Spinal cord (tissue), 9 donors: ENCODE measurements at regions not wholly inside any gene's neighbourhood (a gene's known extent, or its start where the extent isn't known, plus 50 kb on each side); places are given as distances from the start of the nearest gene placed in this dataset.

ENCODE experiments used
- DNase-seq, 6 donors: peaks; one replicate each; pipeline versions ENCODE4 v3.0.0 to v3.0.0-alpha.2; 2013 to 2015; ENCODE audit warnings: low spot score in 6 of 6, low read depth in 4 of 6
- H3K27ac ChIP-seq: one replicate; pipeline ENCODE4 v1.5.1; 2013; ENCODE audit warnings: low read depth, low read length, control low read depth
- H3K27me3 ChIP-seq: one replicate; pipeline ENCODE4 v1.6.1; 2013; ENCODE audit warnings: low read length; ENCODE audit not compliant: control insufficient read depth, insufficient read depth
- H3K36me3 ChIP-seq: one replicate; pipeline ENCODE4 v1.6.1; 2013; ENCODE audit warnings: low read length; ENCODE audit not compliant: control insufficient read depth, insufficient read depth
- H3K4me1 ChIP-seq: one replicate; pipeline ENCODE4 v1.6.1; 2013; ENCODE audit warnings: low read length; ENCODE audit not compliant: control insufficient read depth, insufficient read depth
- H3K4me3 ChIP-seq: one replicate; pipeline ENCODE4 v1.5.1; 2013; ENCODE audit warnings: low read depth, low read length, control low read depth
- H3K9me3 ChIP-seq: one replicate; pipeline ENCODE4 v1.6.1; 2013; ENCODE audit warnings: low read length; ENCODE audit not compliant: control insufficient read depth, insufficient read depth
- WGBS: methylation state at CpG from one replicate; pipeline ENCODE4 v1.1.5; 2013; ENCODE audit warnings: missing lambda C conversion rate; ENCODE audit not compliant: insufficient coverage; 5-methylcytosine and 5-hydroxymethylcytosine counted together
- donor health status: healthy.

DNA sequence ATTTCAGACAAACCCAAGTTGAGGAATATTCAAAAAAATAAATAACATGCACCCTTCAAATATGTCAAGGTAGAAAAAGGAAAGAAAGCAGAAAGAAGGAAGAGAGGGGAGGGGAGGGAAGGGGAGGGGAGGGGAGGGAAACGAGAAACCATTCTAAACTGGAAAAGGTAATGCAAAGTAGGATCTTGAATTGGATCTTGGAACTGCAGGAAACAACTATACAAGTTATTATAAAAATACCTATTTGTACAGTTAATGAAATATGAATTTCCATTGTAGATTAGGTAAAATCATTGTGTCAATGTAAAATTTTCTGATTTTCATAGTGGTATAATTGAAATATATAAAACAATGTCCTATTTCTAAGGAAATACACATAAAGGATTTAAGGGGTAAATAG, 668.4 kb downstream of the FAT4 start:
- Histone ChIP-seq H3K4me1 (no peaks in the 10 kb centered on the region), H3K4me3 (no peak overlapping the region), H3K27ac (no peak overlapping the region), H3K27me3 (no peaks in the 10 kb centered on the region), H3K36me3 (no peaks in the 10 kb centered on the region), H3K9me3 (no peaks in the 10 kb centered on the region)
- no CpG with 5 or more reads among the region's 1 CpG for WGBS
- no peak for DNase-seq

- H3K27ac ChIP-seq = no peak overlapping the region
- H3K9me3 ChIP-seq = no peaks in the 10 kb centered on the region
- H3K4me3 ChIP-seq = no peak overlapping the region
- no peaks in the 10 kb centered on the region for H3K27me3 ChIP-seq
- H3K36me3 ChIP-seq = no peaks in the 10 kb centered on the region
- 52% methylated on average over 2 of the region's 3 CpGs for WGBS
- H3K4me1 ChIP-seq = no peaks in the 10 kb centered on the region
- no peak for DNase-seq
Measured at GRCh38 chr4:125985856-125986255, 671.1 kb downstream of the FAT4 start.

DNA sequence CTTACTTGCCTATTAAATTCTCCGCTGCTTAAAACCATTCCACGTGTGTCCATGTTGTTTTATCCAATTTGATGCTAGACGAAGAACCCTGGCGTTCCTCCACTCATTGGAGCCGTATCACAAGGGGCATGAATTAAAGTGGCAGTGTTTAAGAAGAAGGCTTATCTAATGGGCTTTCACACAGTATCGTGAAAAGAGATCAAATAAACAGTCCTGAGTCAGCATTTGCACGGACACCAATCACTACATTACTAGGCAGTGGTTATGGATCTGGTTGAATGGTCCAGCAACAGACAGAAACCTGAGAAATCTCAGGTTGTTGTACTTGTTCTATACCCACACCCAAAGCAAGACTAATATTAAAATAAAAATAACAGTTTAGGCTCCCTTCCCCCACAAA, 671.6 kb downstream of the FAT4 start:
- 90% methylated on average over 2 of the region's 7 CpGs for WGBS

DNA sequence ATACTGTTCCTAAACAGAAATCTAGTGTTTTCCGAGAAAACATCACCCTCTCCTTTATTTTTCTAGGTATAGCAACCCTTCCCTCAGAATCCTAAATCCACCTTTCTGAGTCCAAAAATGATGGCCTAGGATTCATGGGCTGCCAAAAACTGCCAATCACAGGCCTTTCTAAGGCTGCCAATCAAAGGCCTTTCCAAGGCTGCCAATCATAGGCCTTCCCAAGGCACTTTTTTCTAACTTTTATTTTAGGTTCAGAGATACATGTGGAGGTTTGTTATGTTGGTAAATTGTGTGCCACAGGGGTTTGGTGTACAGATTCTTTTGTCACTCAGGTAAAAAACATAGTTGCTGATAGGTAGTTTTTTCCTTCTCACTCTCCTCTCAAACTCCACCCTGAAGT, 673.7 kb downstream of the FAT4 start:
- DNase-seq = no peak
- Histone ChIP-seq H3K9me3 (no peaks in the 10 kb centered on the region), H3K4me3 (no peak overlapping the region), H3K27ac (no peak overlapping the region), H3K27me3 (no peaks in the 10 kb centered on the region), H3K36me3 (no peaks in the 10 kb centered on the region), H3K4me1 (no peaks in the 10 kb centered on the region)
- WGBS = no CpG with 5 or more reads among the region's 1 CpG

More for the DNA sequence above, 671.6 kb downstream of the FAT4 start:
- no peak for DNase-seq
- H3K27me3 ChIP-seq = no peaks in the 10 kb centered on the region
- no peak overlapping the region for H3K4me3 ChIP-seq
- H3K9me3 ChIP-seq = no peaks in the 10 kb centered on the region
- H3K27ac ChIP-seq = no peak overlapping the region
- no peaks in the 10 kb centered on the region for H3K36me3 ChIP-seq
- no peaks in the 10 kb centered on the region for H3K4me1 ChIP-seq

GRCh38 chr4:125991398-125991797, 676.6 kb downstream of the FAT4 start:
- no peak overlapping the region for H3K4me3 ChIP-seq
- no peaks in the 10 kb centered on the region for H3K36me3 ChIP-seq
- H3K9me3 ChIP-seq = no peaks in the 10 kb centered on the region
- peak in 2 of 6 donors; percentile 30 to 58 for DNase-seq
- H3K27me3 ChIP-seq = no peaks in the 10 kb centered on the region
- H3K27ac ChIP-seq = no peak overlapping the region
- WGBS = no CpG with 5 or more reads among the region's 2 CpGs
- no peaks in the 10 kb centered on the region for H3K4me1 ChIP-seq

DNA sequence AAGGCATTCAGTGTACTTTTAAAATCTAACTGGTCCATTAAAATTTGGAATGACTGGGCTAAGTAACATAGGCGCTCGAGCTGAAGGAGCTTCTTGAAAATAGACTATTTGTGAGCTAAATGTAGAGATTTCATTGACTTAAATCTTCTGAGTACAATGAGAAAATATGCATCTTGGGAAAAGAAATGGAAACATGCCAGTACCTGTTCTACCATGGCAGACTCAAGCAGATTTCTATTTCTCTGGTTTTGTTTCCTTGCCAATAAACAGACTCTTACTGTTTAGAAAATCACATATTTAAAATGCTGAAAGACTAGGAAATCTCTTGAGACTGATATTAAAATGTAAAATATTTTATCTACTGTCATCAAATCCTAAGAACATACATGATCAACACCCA, 678.1 kb downstream of the FAT4 start:
- peak in 3 of 6 donors; percentile 12 to 76 (median 48) for DNase-seq
- Histone ChIP-seq H3K27me3 (no peaks in the 10 kb centered on the region), H3K4me3 (no peak overlapping the region), H3K4me1 (no peaks in the 10 kb centered on the region), H3K9me3 (no peaks in the 10 kb centered on the region), H3K27ac (no peak overlapping the region), H3K36me3 (no peaks in the 10 kb centered on the region)
- 42% methylated on average over 2 of the region's 2 CpGs for WGBS

DNA sequence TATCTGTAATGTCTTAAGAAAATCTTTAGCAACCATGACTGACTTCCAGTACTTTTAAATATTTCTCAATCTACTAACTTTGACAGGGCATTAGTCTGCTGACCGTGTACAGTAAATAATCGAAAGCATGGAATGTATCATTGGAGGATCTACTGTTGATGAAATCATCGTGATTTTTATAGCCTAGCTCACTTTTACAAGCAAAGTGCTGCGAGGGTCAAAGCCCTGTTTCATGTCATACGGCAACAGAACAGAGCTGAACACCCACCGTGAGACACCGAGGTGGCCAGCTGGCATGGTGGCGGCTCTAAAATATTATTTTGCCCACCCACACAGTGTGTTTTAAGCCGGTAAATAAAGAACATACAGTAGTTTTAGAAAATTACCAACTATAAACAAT, 679.3 kb downstream of the FAT4 start:
- H3K27ac ChIP-seq = no peak overlapping the region
- no peak for DNase-seq
- WGBS = no CpG with 5 or more reads among the region's 9 CpGs

GRCh38 chr4:125994430-125994829, 679.7 kb downstream of the FAT4 start:
- no CpG with 5 or more reads among the region's 1 CpG for WGBS
- Histone ChIP-seq H3K27ac (no peak overlapping the region), H3K9me3 (no peaks in the 10 kb centered on the region), H3K4me1 (no peaks in the 10 kb centered on the region), H3K36me3 (no peaks in the 10 kb centered on the region), H3K27me3 (no peaks in the 10 kb centered on the region), H3K4me3 (no peak overlapping the region)
- no peak for DNase-seq

More for the DNA sequence above, 679.3 kb downstream of the FAT4 start:
- no peak overlapping the region for H3K4me3 ChIP-seq
- no peaks in the 10 kb centered on the region for H3K36me3 ChIP-seq
- H3K4me1 ChIP-seq = no peaks in the 10 kb centered on the region
- no peaks in the 10 kb centered on the region for H3K9me3 ChIP-seq
- H3K27me3 ChIP-seq = no peaks in the 10 kb centered on the region

DNA sequence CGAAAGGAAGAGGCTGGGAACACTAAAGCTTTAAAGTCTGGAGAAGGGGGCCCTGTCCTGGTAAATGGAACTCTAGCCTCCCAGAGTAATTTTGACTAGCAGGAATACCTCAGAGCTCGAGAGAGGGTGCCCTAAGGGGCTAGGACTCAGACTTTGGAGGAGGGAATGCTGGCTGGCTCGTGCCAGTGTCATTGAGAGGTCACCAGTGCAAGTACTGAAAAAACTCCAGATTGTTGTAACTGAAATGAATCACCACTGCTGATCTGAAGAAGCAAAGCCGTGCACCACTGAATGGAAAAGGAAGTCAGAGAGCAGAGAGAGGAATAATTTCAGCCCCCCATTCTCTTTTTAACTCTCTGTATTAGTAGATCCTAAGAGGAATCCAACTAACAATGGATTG, 690.2 kb downstream of the FAT4 start:
- 33% methylated on average over 3 of the region's 4 CpGs for WGBS
- Histone ChIP-seq H3K4me3 (no peak overlapping the region), H3K9me3 (no peaks in the 10 kb centered on the region), H3K27me3 (no peaks in the 10 kb centered on the region), H3K36me3 (no peaks in the 10 kb centered on the region), H3K27ac (no peak overlapping the region), H3K4me1 (no peaks in the 10 kb centered on the region)
- no peak for DNase-seq

GRCh38 chr4:126007142-126007541, 692.4 kb downstream of the FAT4 start:
- Histone ChIP-seq H3K4me3 (no peak overlapping the region), H3K36me3 (no peaks in the 10 kb centered on the region), H3K4me1 (no peaks in the 10 kb centered on the region), H3K9me3 (peaks cover 2% of the 10 kb centered on the region), H3K27ac (no peak overlapping the region), H3K27me3 (no peaks in the 10 kb centered on the region)
- WGBS = no CpG with 5 or more reads among the region's 3 CpGs
- no peak for DNase-seq
